Karpas-422 (cell line): ENCODE measurements at regions not wholly inside any gene's neighbourhood (a gene's known extent, or its start where the extent isn't known, plus 50 kb on each side); places are given as distances from the start of the nearest gene placed in this dataset.
"Not testable (repeated sequence)": the region's sequence is repeated elsewhere in the genome, so short reads cannot be mapped to it uniquely, and the experiment has no call there.

ENCODE experiments used
- DNase-seq: peaks from one replicate; pipeline ENCODE4 v3.0.0-alpha.2; 2015
- H2AFZ ChIP-seq: fragments of 200-600 bp; sonication (generic); 2 replicates; pipeline ENCODE4 v1.6.1; 2014; ENCODE audit warnings: antibody characterized with exemption, low read length, mixed read lengths
- H3K27ac ChIP-seq: fragments of 200-600 bp; sonication (generic); 2 replicates; pipeline ENCODE4 v1.5.1; 2014; ENCODE audit warnings: mild to moderate bottlenecking, low read length, moderate library complexity
- H3K27me3 ChIP-seq: fragments of 200-600 bp; sonication (generic); 2 replicates; pipeline ENCODE4 v1.6.1; 2014; ENCODE audit warnings: low read length, mixed read lengths
- H3K36me3 ChIP-seq: fragments of 200-600 bp; sonication (generic); 2 replicates; pipeline ENCODE4 v1.6.1; 2014; ENCODE audit warnings: low read length, mixed read lengths; ENCODE audit not compliant: insufficient read depth
- H3K4me1 ChIP-seq: fragments of 200-600 bp; sonication (generic); 2 replicates; pipeline ENCODE4 v1.6.1; 2014; ENCODE audit warnings: mild to moderate bottlenecking, low read length, mixed read lengths
- H3K4me2 ChIP-seq: fragments of 200-600 bp; sonication (generic); 2 replicates; pipeline ENCODE4 v1.6.1; 2014; ENCODE audit warnings: low read length, low read depth, mild to moderate bottlenecking; ENCODE audit not compliant: poor library complexity, severe bottlenecking
- H3K4me3 ChIP-seq: fragments of 200-600 bp; sonication (generic); 2 replicates; pipeline ENCODE4 v1.5.1; 2014; ENCODE audit warnings: mild to moderate bottlenecking, antibody characterized with exemption, low read length, mixed read lengths
- H3K79me2 ChIP-seq: fragments of 200-600 bp; sonication (generic); 2 replicates; pipeline ENCODE4 v1.6.1; 2014; ENCODE audit warnings: mild to moderate bottlenecking, low read length, mixed read lengths
- H3K9ac ChIP-seq: fragments of 200-600 bp; sonication (generic); 2 replicates; pipeline ENCODE4 v1.6.0; 2014; ENCODE audit warnings: low read length
- H3K9me2 ChIP-seq: fragments of 200-600 bp; sonication (generic), shearing (Covaris generic); replicated peaks from 2 replicates; pipeline ENCODE4 v1.6.0; 2014; ENCODE audit warnings: mild to moderate bottlenecking, low read length, moderate library complexity; ENCODE audit not compliant: insufficient read depth
- H3K9me3 ChIP-seq: fragments of 300-700, 200-600 bp; sonication (generic); 2 replicates; pipeline ENCODE4 v1.6.1; 2014; ENCODE audit warnings: low read length, mixed read lengths
- H4K20me1 ChIP-seq: fragments of 200-600 bp; sonication (generic); 2 replicates; pipeline ENCODE4 v1.6.1; 2014; ENCODE audit warnings: mild to moderate bottlenecking, antibody characterized with exemption, low read length, low read depth; ENCODE audit not compliant: insufficient read depth

GRCh38 chrX:112181361-112181760 lies 98.8 kb upstream of the TRPC5 start:
- H3K4me1 ChIP-seq, H3K36me3 ChIP-seq, H3K9me3 ChIP-seq, H3K4me2 ChIP-seq, H3K9me2 ChIP-seq, DNase-seq, H3K79me2 ChIP-seq, H4K20me1 ChIP-seq, H3K9ac ChIP-seq, H3K4me3 ChIP-seq, H3K27me3 ChIP-seq, H3K27ac ChIP-seq, H2AFZ ChIP-seq: not testable (repeated sequence)

- H3K36me3 ChIP-seq: no peaks in the 10 kb centered on the region
- no peaks in the 10 kb centered on the region for H3K4me1 ChIP-seq
- H3K4me2 ChIP-seq: no peak overlapping the region
- DNase-seq: no peak
- H3K4me3 ChIP-seq: no peak overlapping the region
- no peaks in the 10 kb centered on the region for H3K79me2 ChIP-seq
- no peaks in the 10 kb centered on the region for H4K20me1 ChIP-seq
- H3K27ac ChIP-seq: no peak overlapping the region
- no peak overlapping the region for H3K9ac ChIP-seq
- no peaks in the 10 kb centered on the region for H3K27me3 ChIP-seq
- H2AFZ ChIP-seq: no peak overlapping the region
- no peaks in the 10 kb centered on the region for H3K9me3 ChIP-seq
- H3K9me2 ChIP-seq: no peaks in the 10 kb centered on the region
Measured at GRCh38 chrX:112164420-112164819, 81.8 kb upstream of the TRPC5 start.

- Histone ChIP-seq H3K4me1 (no peaks in the 10 kb centered on the region), H3K4me3 (no peak overlapping the region), H4K20me1 (no peaks in the 10 kb centered on the region), H3K27ac (no peak overlapping the region), H2AFZ (no peak overlapping the region), H3K9ac (no peak overlapping the region), H3K4me2 (no peak overlapping the region), H3K36me3 (no peaks in the 10 kb centered on the region), H3K9me3 (no peaks in the 10 kb centered on the region), H3K27me3 (no peaks in the 10 kb centered on the region), H3K9me2 (no peaks in the 10 kb centered on the region), H3K79me2 (no peaks in the 10 kb centered on the region)
- DNase-seq: no peak
Measured at GRCh38 chrX:112163906-112164305, 81.3 kb upstream of the TRPC5 start.

GRCh38 chrX:112148397-112148796 lies 65.8 kb upstream of the TRPC5 start:
- no peaks in the 10 kb centered on the region for H3K36me3 ChIP-seq
- H3K4me2 ChIP-seq: no peak overlapping the region
- no peak overlapping the region for H3K4me3 ChIP-seq
- H4K20me1 ChIP-seq: no peaks in the 10 kb centered on the region
- no peak for DNase-seq
- H3K9me3 ChIP-seq: no peaks in the 10 kb centered on the region
- H3K4me1 ChIP-seq: no peaks in the 10 kb centered on the region
- no peaks in the 10 kb centered on the region for H3K79me2 ChIP-seq
- H2AFZ ChIP-seq: no peak overlapping the region
- no peaks in the 10 kb centered on the region for H3K9me2 ChIP-seq
- no peak overlapping the region for H3K27ac ChIP-seq
- no peaks in the 10 kb centered on the region for H3K27me3 ChIP-seq
- no peak overlapping the region for H3K9ac ChIP-seq

- Histone ChIP-seq H3K36me3 (no peaks in the 10 kb centered on the region), H3K9ac (no peak overlapping the region), H3K9me3 (no peaks in the 10 kb centered on the region), H3K4me2 (no peak overlapping the region), H2AFZ (no peak overlapping the region), H3K4me3 (no peak overlapping the region), H4K20me1 (no peaks in the 10 kb centered on the region), H3K79me2 (no peaks in the 10 kb centered on the region), H3K27me3 (no peaks in the 10 kb centered on the region), H3K9me2 (no peaks in the 10 kb centered on the region), H3K27ac (no peak overlapping the region), H3K4me1 (no peaks in the 10 kb centered on the region)
- peak; percentile 62 for DNase-seq
Measured at GRCh38 chrX:112147206-112147605, 64.6 kb upstream of the TRPC5 start.

GRCh38 chrX:112137276-112137675 lies 54.7 kb upstream of the TRPC5 start:
- Histone ChIP-seq H4K20me1 (no peaks in the 10 kb centered on the region), H3K9me2 (no peaks in the 10 kb centered on the region; the same call in 1 of the 2 replicates), H3K9ac (no peak overlapping the region), H3K36me3 (no peaks in the 10 kb centered on the region), H3K27me3 (no peaks in the 10 kb centered on the region; the same call in 1 of the 2 replicates), H3K9me3 (peaks cover 7% of the 10 kb centered on the region; the same call in 1 of the 2 replicates), H3K4me3 (no peak overlapping the region), H2AFZ (no peak overlapping the region), H3K4me2 (no peak overlapping the region), H3K4me1 (no peaks in the 10 kb centered on the region), H3K79me2 (no peaks in the 10 kb centered on the region), H3K27ac (no peak overlapping the region)
- DNase-seq: no peak
